D721Med (cell line): ENCODE measurements at regions not wholly inside any gene's neighbourhood (a gene's known extent, or its start where the extent isn't known, plus 50 kb on each side); places are given as distances from the start of the nearest gene placed in this dataset.

Experiments used
- DNase-seq: peaks from one replicate; pipeline ENCODE4 v3.0.0; 2011; ENCODE audit warnings: low spot score; ENCODE audit not compliant: insufficient read length
- FAIRE-seq: peaks from 2 replicates; lab custom pipeline; 2011; peaks lifted over from hg19 to GRCh38; lab: Jason Lieb, UNC
- CTCF ChIP-seq: IDR thresholded peaks from 2 replicates; pipeline ENCODE4 v1.5.1; 2012; ENCODE audit warnings: mild to moderate bottlenecking, control low read depth; ENCODE audit not compliant: insufficient read depth; ENCODE audit errors: missing control alignments

DNA sequence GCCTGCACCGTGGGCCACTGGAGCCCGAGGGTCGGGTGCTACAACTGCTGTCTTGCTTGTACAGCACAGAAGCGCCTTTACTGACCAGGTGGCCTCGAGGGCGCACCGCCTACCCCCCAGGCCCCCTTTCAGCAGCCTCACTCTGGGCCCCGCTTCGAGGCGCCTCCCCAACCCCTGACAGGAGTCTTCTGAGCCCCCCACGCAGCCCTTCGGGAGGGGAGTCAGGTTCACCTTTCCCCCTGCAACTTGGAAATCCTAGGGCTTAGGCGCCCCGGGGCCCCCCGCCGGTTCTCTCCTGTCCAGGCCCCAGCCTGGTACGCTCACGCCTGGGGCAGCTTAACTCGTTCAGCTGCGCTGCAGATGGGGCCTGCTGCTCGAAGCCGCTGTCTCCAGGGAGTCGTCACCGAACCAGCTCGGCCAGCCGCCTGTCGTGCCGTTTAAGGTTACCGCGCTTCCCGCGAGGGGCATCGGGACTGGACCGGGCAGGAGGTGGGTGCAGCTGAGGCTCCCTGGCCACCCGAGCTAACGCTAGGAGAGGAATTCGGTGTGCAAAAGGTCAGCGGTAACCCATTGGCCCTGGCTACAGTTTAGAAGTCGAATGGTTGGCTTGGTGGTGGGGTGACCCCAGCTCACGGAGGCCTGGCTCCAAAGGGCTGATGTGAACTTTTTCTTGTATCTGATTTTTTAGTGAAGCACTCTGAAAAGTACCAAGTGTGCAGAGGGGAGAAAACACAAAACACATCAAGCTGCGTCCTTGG, 58.9 kb upstream of the BCOR start:
- no peak for FAIRE-seq
- no peak for DNase-seq

DNA sequence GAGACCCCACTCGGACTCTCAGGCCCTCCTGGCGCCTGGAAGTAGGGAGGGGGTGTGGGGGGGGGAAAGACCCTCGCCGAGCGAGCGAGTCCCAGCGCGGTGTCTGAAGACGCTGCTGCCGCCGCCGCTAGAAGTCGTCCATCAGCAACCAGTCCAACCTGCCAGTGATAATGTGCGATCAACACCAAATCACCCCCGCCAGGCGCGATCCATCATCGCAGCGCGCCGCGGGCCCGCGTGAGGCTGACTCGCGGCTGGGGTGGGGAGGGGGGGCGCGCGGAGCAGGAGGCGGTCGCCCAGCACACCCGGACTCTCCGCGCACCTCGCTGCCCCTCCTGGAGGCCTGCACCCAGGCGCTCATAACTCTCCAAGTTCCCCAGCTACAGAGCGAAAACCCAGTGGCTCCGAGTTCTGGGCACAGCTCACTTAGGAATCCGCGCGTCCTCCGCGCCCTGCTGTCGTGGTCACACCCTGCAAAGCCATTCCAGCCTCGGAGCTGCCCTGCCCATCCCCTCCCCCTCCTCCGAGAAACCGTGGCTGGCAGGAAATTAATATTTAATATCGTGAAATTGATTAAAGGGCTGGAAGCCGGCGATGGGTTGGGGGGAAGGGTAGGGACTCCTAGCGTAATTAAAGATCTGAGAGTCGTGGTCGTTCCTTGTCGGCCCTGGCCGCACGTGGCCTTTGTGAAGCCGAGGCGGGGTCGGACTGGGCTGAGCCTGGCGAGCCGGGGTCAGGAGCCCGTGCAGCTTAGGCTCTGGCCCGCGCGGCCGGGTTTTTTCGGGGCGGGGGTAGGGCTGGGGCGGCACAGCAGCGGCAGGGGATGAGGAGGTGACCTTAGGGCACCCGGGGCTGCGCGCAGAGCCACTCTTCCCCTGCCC, 58.1 kb upstream of the BCOR start:
- TF ChIP-seq CTCF: no peak
- FAIRE-seq: no peak
- no peak for DNase-seq

More for the DNA sequence above, 58.9 kb upstream of the BCOR start:
- TF ChIP-seq CTCF: no peak

- TF ChIP-seq CTCF: no peak
- FAIRE-seq: no peak
- DNase-seq: peak; percentile 59
Measured at GRCh38 chrX:40154853-40155588, 57.3 kb upstream of the BCOR start.

DNA sequence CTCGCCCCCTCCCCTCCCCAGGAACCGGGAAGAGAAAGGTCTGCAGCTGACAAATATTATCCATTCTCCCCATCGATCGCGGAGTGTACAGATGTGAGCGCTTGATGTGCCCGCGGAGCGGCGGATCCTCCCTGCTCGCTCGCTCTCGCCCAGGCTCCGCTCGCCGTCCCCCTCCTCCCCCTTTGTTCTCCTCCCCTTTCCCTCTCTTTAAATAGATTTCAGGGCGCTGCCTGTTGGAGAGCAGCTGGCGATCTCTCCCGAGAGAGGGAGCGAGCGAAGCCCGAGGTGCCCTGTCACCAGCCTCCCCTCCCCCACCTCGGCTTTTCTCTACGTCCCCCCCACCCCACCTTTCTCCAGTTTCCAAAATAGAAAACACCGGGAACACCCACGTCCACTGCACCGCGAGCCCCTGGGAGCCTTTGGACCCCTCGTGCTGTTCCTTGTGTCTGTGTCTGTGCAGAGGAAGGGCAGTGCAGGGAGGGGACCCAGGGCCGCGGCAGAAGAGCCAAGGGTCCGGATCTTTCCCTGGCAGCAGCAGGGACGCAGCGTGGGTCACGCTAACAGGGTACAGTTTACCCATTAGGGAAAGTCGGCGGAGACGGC, 56.6 kb upstream of the BCOR start:
- TF ChIP-seq CTCF: no peak
- no peak for FAIRE-seq
- DNase-seq: no peak

- TF ChIP-seq CTCF: no peak
- DNase-seq: no peak
- no peak for FAIRE-seq
Measured at GRCh38 chrX:40153345-40154249, 55.8 kb upstream of the BCOR start.
